T-cell (primary cell): ENCODE measurements at regions not wholly inside any gene's neighbourhood (a gene's known extent, or its start where the extent isn't known, plus 50 kb on each side); places are given as distances from the start of the nearest gene placed in this dataset.

ENCODE experiments used
- ATAC-seq, 4 experiments: fragments of 200-7000 bp in 3 of 4; fragments of 150-1000 bp in 1 of 4; cut with Tn5 transposase; replicated peaks in 1 of 4; 1 replicate in 3 of 4; 2 replicates in 1 of 4; pipeline ENCODE4 v1.10.0; 2021; ENCODE audit warnings: moderate library complexity in 3 of 4, mild to moderate bottlenecking in 2 of 4, moderate number of reproducible peaks in 1 of 4
- CTCF ChIA-PET, 2 donors: fragments of 300-600 bp; sonication (Branson Sonifier 250); formaldehyde crosslinking; loops; one replicate each; lab custom pipeline; 2022; ENCODE audit warnings: antibody characterized with exemption in 2 of 2; lab: Charles Lee
- POLR2A ChIA-PET, 2 donors: fragments of 300-600 bp; sonication (Branson Sonifier 250); formaldehyde crosslinking; loops; one replicate each; lab custom pipeline; 2022; ENCODE audit warnings: antibody characterized with exemption in 2 of 2; lab: Charles Lee
- DNase-seq, 35 experiments: peaks; one replicate each; pipeline versions ENCODE4 v3.0.0 to v3.0.0-alpha.2; 2013 to 2023
- H3K27ac ChIP-seq: one replicate; pipeline ENCODE4 v1.5.1; 2013; ENCODE audit warnings: low read length
- H3K27me3 ChIP-seq, 2 experiments: replicated peaks in 1 of 2; 1 replicate in 1 of 2; 2 replicates in 1 of 2; pipeline versions ENCODE4 v1.6.1 to v1.7.0; 2013; ENCODE audit warnings: low read length in 1 of 2, mixed read lengths in 1 of 2; ENCODE audit not compliant: control insufficient read depth in 2 of 2, insufficient read depth in 2 of 2; ENCODE audit errors: extremely low read depth in 1 of 2
- H3K36me3 ChIP-seq, 2 donors: 1 replicate in 1 of 2; 2 replicates in 1 of 2; pipeline versions ENCODE4 v1.6.1 to v1.7.0; 2013; ENCODE audit warnings: low read length in 1 of 2; ENCODE audit not compliant: control insufficient read depth in 2 of 2, insufficient read depth in 1 of 2; ENCODE audit errors: extremely low read depth in 1 of 2
- H3K4me1 ChIP-seq, 2 experiments: 1 replicate in 1 of 2; 2 replicates in 1 of 2; pipeline versions ENCODE4 v1.6.1 to v1.7.0; 2013; ENCODE audit warnings: low read length in 2 of 2, mixed read lengths in 1 of 2; ENCODE audit not compliant: insufficient read depth in 2 of 2, control insufficient read depth in 1 of 2; ENCODE audit errors: extremely low read depth in 1 of 2
- H3K4me3 ChIP-seq, 2 donors: 1 replicate in 1 of 2; 2 replicates in 1 of 2; pipeline versions ENCODE4 v1.5.1 to v1.7.0; 2013; ENCODE audit warnings: mild to moderate bottlenecking in 2 of 2, low read length in 1 of 2, moderate library complexity in 1 of 2; ENCODE audit not compliant: control insufficient read depth in 1 of 2; ENCODE audit errors: extremely low read depth in 1 of 2
- H3K9me3 ChIP-seq: 2 replicates; pipeline ENCODE4 v1.7.0; 2013
- H3K27ac Mint-ChIP-seq, 2 donors: one replicate each; pipeline ENCODE4 v1.8.0; 2020 to 2021; ENCODE audit warnings: mild to moderate bottlenecking in 2 of 2, mixed read lengths in 2 of 2
- H3K27me3 Mint-ChIP-seq, 2 donors: one replicate each; pipeline ENCODE4 v1.8.0; 2021 to 2022; ENCODE audit warnings: mixed read lengths in 2 of 2
- H3K36me3 Mint-ChIP-seq: one replicate; pipeline ENCODE4 v1.8.0; 2021; ENCODE audit warnings: mixed read lengths
- H3K4me1 Mint-ChIP-seq, 3 donors: one replicate each; pipeline ENCODE4 v1.8.0; 2020 to 2022; ENCODE audit warnings: mixed read lengths in 3 of 3, mild to moderate bottlenecking in 1 of 3
- H3K4me3 Mint-ChIP-seq, 3 donors: one replicate each; pipeline ENCODE4 v1.8.0; 2020 to 2022; ENCODE audit warnings: mild to moderate bottlenecking in 3 of 3, mixed read lengths in 3 of 3, moderate library complexity in 3 of 3
- H3K9me3 Mint-ChIP-seq, 3 donors: one replicate each; pipeline ENCODE4 v1.8.0; 2020 to 2022; ENCODE audit warnings: mixed read lengths in 3 of 3
- WGBS: methylation state at CpG from one replicate; pipeline ENCODE4 v1.1.5; 2013; ENCODE audit warnings: missing lambda C conversion rate; ENCODE audit not compliant: insufficient coverage; 5-methylcytosine and 5-hydroxymethylcytosine counted together

DNA sequence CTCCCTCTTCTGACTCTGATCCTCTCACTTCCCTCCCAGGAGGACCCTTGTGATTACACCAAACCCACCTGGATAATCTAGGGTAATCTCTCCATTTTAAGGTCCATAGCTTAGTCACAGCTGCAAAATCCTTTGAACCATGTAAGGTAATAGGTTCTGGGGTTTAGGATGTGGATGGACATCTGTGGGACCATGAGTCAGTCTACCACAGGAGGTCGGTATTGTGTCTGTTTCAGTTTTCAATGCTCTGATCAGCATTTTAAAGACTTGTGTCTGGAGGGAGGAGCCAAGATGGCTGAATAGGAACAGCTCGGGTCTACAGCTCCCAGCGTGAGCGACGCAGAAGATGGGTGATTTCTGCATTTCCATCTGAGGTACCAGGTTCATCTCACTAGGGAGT is 112.6 kb downstream of the CAVIN4 start:
- Mint-ChIP-seq H3K27me3 (peaks cover 12 to 21% of the 10 kb centered on the region in 2 donors), H3K27ac (no peak overlapping the region), H3K9me3 (no peaks in the 10 kb centered on the region), H3K4me1 (peaks cover 0 to 7% (median 0%) of the 10 kb centered on the region in 3 donors), H3K36me3 (no peaks in the 10 kb centered on the region), H3K4me3 (no peak overlapping the region)
- ChIA-PET POLR2A (no interaction called here), CTCF (no interaction called here)
- Histone ChIP-seq H3K36me3 (no peaks in the 10 kb centered on the region), H3K4me3 (no peak overlapping the region), H3K4me1 (peaks cover 0 to 5% of the 10 kb centered on the region in 2 experiments), H3K9me3 (no peaks in the 10 kb centered on the region), H3K27me3 (no peaks in the 10 kb centered on the region), H3K27ac (no peak overlapping the region)
- DNase-seq (no peak), ATAC-seq (no peak)
- WGBS, result no CpG with 5 or more reads among the region's 5 CpGs

DNA sequence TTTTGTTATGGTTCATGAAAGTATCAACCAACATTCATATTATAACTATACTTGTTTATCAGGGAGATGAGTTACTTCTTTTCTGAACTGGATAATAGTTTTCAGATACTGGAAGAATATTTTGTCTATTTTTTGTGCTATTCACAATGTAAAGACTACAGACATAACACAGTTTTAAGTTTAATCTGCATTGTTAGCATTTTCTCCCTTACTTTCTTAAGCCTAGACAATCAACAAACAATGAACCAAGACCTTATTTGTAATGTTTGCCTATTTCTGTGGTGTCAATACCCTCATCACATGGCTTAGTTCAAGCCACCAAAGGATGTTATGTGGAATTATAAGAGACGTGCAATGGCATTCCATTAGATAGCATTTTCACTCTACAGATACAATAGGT is 119.5 kb downstream of the CAVIN4 start:
- no peaks in the 10 kb centered on the region for H3K36me3 ChIP-seq
- POLR2A ChIA-PET, result no interaction called here
- Mint-ChIP-seq H3K36me3 (no peaks in the 10 kb centered on the region), H3K27me3 (no peaks in the 10 kb centered on the region), H3K4me1 (no peaks in the 10 kb centered on the region), H3K4me3 (no peak overlapping the region), H3K27ac (no peak overlapping the region), H3K9me3 (no peaks in the 10 kb centered on the region)
- H3K27ac ChIP-seq, result no peak overlapping the region
- H3K4me3 ChIP-seq, result no peak overlapping the region
- H3K9me3 ChIP-seq, result no peaks in the 10 kb centered on the region
- no peak for DNase-seq
- CTCF ChIA-PET, result no interaction called here
- WGBS, result no CpG with 5 or more reads among the region's 1 CpG
- no peaks in the 10 kb centered on the region for H3K4me1 ChIP-seq
- no peak for ATAC-seq
- H3K27me3 ChIP-seq, result no peaks in the 10 kb centered on the region

GRCh38 chr9:100698945-100699344 is 121.1 kb downstream of the CAVIN4 start:
- no peaks in the 10 kb centered on the region for H3K9me3 Mint-ChIP-seq
- Histone ChIP-seq H3K9me3 (no peaks in the 10 kb centered on the region), H3K27ac (no peak overlapping the region), H3K36me3 (no peaks in the 10 kb centered on the region), H3K27me3 (no peaks in the 10 kb centered on the region), H3K4me1 (no peaks in the 10 kb centered on the region), H3K4me3 (no peak overlapping the region)
- DNase-seq (no peak), ATAC-seq (no peak)
- H3K27ac Mint-ChIP-seq, result no peak overlapping the region
- no CpG with 5 or more reads among the region's 1 CpG for WGBS
- POLR2A ChIA-PET, result no interaction called here
- H3K4me1 Mint-ChIP-seq, result no peaks in the 10 kb centered on the region
- CTCF ChIA-PET, result no interaction called here
- H3K27me3 Mint-ChIP-seq, result no peaks in the 10 kb centered on the region
- no peak overlapping the region for H3K4me3 Mint-ChIP-seq
- H3K36me3 Mint-ChIP-seq, result no peaks in the 10 kb centered on the region

GRCh38 chr9:100699668-100700067 is 121.8 kb downstream of the CAVIN4 start:
- Mint-ChIP-seq H3K27me3 (no peaks in the 10 kb centered on the region), H3K36me3 (no peaks in the 10 kb centered on the region), H3K9me3 (no peaks in the 10 kb centered on the region), H3K27ac (no peak overlapping the region), H3K4me1 (no peaks in the 10 kb centered on the region), H3K4me3 (no peak overlapping the region)
- POLR2A ChIA-PET, result no interaction called here
- CTCF ChIA-PET, result interaction anchor here in 1 of 2 donors (0.7 kb wide), 1 partner anchor 614 kb away, joined by 3 read pairs; no protein-coding TSS in a partner anchor
- H3K36me3 ChIP-seq, result no peaks in the 10 kb centered on the region
- no peak for DNase-seq
- no peaks in the 10 kb centered on the region for H3K9me3 ChIP-seq
- no peak overlapping the region for H3K4me3 ChIP-seq
- H3K4me1 ChIP-seq, result no peaks in the 10 kb centered on the region
- no peak for ATAC-seq
- no peaks in the 10 kb centered on the region for H3K27me3 ChIP-seq
- no peak overlapping the region for H3K27ac ChIP-seq
- WGBS, result 100% methylated on average over 1 of the region's 8 CpGs

GRCh38 chr9:100700689-100701318 is 122.9 kb downstream of the CAVIN4 start:
- Mint-ChIP-seq H3K27me3 (no peaks in the 10 kb centered on the region), H3K36me3 (no peaks in the 10 kb centered on the region), H3K4me1 (no peaks in the 10 kb centered on the region), H3K9me3 (peaks cover 0 to under 1% (median 0%) of the 10 kb centered on the region in 3 donors), H3K4me3 (no peak overlapping the region), H3K27ac (no peak overlapping the region)
- ATAC-seq (no peak), DNase-seq (peak in 1 of 35 experiments; percentile 6)
- Histone ChIP-seq H3K4me3 (no peak overlapping the region), H3K4me1 (no peaks in the 10 kb centered on the region), H3K27me3 (no peaks in the 10 kb centered on the region), H3K9me3 (no peaks in the 10 kb centered on the region), H3K27ac (no peak overlapping the region), H3K36me3 (no peaks in the 10 kb centered on the region)
- WGBS, result no CpG with 5 or more reads among the region's 5 CpGs
- ChIA-PET POLR2A (no interaction called here), CTCF (interaction anchor here (0.7 to 1.0 kb wide), 2 partner anchors 11 to 611 kb away, joined by 3 to 4 read pairs; no protein-coding TSS in a partner anchor)

DNA sequence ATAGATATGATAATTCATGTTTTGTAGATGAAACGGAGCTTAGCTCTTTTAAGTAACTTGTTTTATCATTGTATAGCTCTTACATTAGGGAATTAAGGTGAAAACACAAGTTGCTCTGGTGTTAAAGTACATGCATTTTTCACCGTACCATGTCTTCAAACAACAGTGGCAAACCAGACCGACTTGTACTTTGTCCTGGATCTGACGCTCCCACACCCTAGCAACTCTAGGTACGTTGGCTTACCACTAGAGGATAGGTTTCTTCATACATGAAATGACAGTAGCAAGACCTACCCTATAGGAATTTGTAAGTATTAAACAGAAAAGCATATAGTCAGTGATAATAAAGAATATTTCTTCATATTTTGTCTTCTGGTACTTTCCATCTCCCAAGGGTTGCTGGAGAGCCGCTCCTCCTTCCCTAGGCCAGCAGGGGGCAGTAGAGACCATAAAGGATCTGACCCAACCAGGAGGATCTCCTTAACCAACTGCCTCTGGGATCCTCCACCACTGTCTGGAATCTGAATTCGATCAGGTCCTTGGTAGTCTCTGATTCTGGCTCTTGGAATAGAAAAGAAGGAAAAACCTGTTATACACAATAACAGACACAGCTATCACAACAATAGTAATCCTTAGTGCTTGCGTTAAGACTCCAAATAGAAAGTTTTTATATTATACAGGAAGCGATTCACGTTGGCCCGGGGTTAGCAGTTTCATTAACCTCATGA is 136.7 kb downstream of the CAVIN4 start:
- Mint-ChIP-seq H3K9me3 (peaks cover 8 to 14% (median 10%) of the 10 kb centered on the region in 3 donors), H3K36me3 (no peaks in the 10 kb centered on the region), H3K27ac (no peak overlapping the region), H3K4me3 (no peak overlapping the region), H3K27me3 (peaks cover 0 to 27% of the 10 kb centered on the region in 2 donors), H3K4me1 (no peaks in the 10 kb centered on the region)
- H3K36me3 ChIP-seq, result no peaks in the 10 kb centered on the region
- DNase-seq (peak in 15 of 35 experiments; percentile 3 to 40 (median 7)), ATAC-seq (no peak)
- H3K9me3 ChIP-seq, result no peaks in the 10 kb centered on the region
- H3K4me3 ChIP-seq, result no peak overlapping the region
- CTCF ChIA-PET, result interaction anchor here in 1 of 2 donors (1.2 kb wide), 1 partner anchor 597 kb away, joined by 3 read pairs; no protein-coding TSS in a partner anchor
- H3K4me1 ChIP-seq, result no peaks in the 10 kb centered on the region
- POLR2A ChIA-PET, result no interaction called here
- H3K27me3 ChIP-seq, result peaks cover 0 to 8% of the 10 kb centered on the region in 2 experiments
- WGBS, result 100% methylated on average over 1 of the region's 11 CpGs
- H3K27ac ChIP-seq, result no peak overlapping the region
